Endothelial cell of umbilical vein (primary cell): ENCODE measurements at regions not wholly inside any gene's neighbourhood (a gene's known extent, or its start where the extent isn't known, plus 50 kb on each side); places are given as distances from the start of the nearest gene placed in this dataset.

Experiments used
- BruUV-seq: library from RNA; stranded (reverse); fragments of 400-500 nt; replicated peaks from 2 replicates; lab custom pipeline; 2021; lab: Mats Ljungman, UMichigan
- CTCF ChIA-PET: fragments of 300-600, 350-600 bp; sonication (Branson Sonifier 250); formaldehyde crosslinking; loops from one replicate; lab custom pipeline; 2021; ENCODE audit warnings: antibody characterized with exemption, inconsistent platforms; lab: Charles Lee
- POLR2A ChIA-PET: fragments of 300-600, 350-600 bp; sonication (Branson Sonifier 250); formaldehyde crosslinking; loops from one replicate; lab custom pipeline; 2021; ENCODE audit warnings: antibody characterized with exemption, inconsistent platforms; lab: Charles Lee
- DNase-seq: peaks from one replicate; pipeline ENCODE4 v3.0.0-alpha.2; 2011; ENCODE audit warnings: low read depth, low spot score
- FAIRE-seq: peaks from 2 replicates; lab custom pipeline; 2011; peaks lifted over from hg19 to GRCh38; lab: Jason Lieb, UNC
- H2AFZ ChIP-seq: 2 replicates; pipeline ENCODE4 v1.6.0; 2012; ENCODE audit warnings: low read depth, low read length, control low read depth, inconsistent platforms
- H3K27ac ChIP-seq: 2 replicates; pipeline ENCODE4 v1.5.1; 2011; ENCODE audit warnings: low read depth, mild to moderate bottlenecking, control low read depth, low read length, moderate library complexity; ENCODE audit not compliant: insufficient read depth
- H3K27me3 ChIP-seq, 2 experiments: 2 replicates each; pipeline versions ENCODE4 v1.6.0 to v1.6.1; 2011; ENCODE audit warnings: low read length in 2 of 2, mixed read lengths in 1 of 2; ENCODE audit not compliant: control insufficient read depth in 2 of 2, insufficient read depth in 2 of 2
- H3K36me3 ChIP-seq, 2 experiments: 2 replicates in 1 of 2; 3 replicates in 1 of 2; pipeline ENCODE4 v1.5.1; 2011; ENCODE audit warnings: low read length in 2 of 2, mild to moderate bottlenecking in 1 of 2, moderate library complexity in 1 of 2; ENCODE audit not compliant: control insufficient read depth in 2 of 2, insufficient read depth in 2 of 2; ENCODE audit errors: extremely low read depth in 1 of 2
- H3K4me1 ChIP-seq: 3 replicates; pipeline ENCODE4 v1.5.1; 2011; ENCODE audit warnings: mild to moderate bottlenecking, low read length; ENCODE audit not compliant: control insufficient read depth, insufficient read depth; ENCODE audit errors: extremely low read depth
- H3K4me2 ChIP-seq: 2 replicates; pipeline ENCODE4 v1.6.1; 2011; ENCODE audit warnings: low read length, control low read depth, mixed read lengths; ENCODE audit not compliant: insufficient read depth
- H3K4me3 ChIP-seq, 3 experiments: fragments of 200-600 bp in 1 of 3; sonication (generic), shearing (Covaris generic) in 1 of 3; replicated peaks in 1 of 3; 2 replicates each; pipeline ENCODE4 v1.5.1; 2011 to 2016; ENCODE audit warnings: control low read depth in 3 of 3, low read length in 3 of 3, mild to moderate bottlenecking in 2 of 3, inconsistent platforms in 1 of 3, low read depth in 1 of 3, moderate library complexity in 1 of 3; ENCODE audit not compliant: insufficient read depth in 1 of 3
- H3K79me2 ChIP-seq: 2 replicates; pipeline ENCODE4 v1.6.0; 2012; ENCODE audit warnings: low read length, inconsistent platforms; ENCODE audit not compliant: control insufficient read depth, insufficient read depth
- H3K9ac ChIP-seq: replicated peaks from 2 replicates; pipeline ENCODE3; 2011; ENCODE audit warnings: low read length, control low read depth; ENCODE audit not compliant: insufficient read depth; ENCODE audit errors: extremely low read depth
- H3K9me1 ChIP-seq: replicated peaks from 3 replicates; pipeline ENCODE4 v1.6.0; 2011; ENCODE audit warnings: mild to moderate bottlenecking, low read length; ENCODE audit not compliant: control insufficient read depth, insufficient read depth; ENCODE audit errors: extremely low read depth
- H3K9me3 ChIP-seq: replicated peaks from 2 replicates; pipeline ENCODE4 v1.5.1; 2012; ENCODE audit warnings: low read length, inconsistent platforms; ENCODE audit not compliant: control insufficient read depth, insufficient read depth
- H4K20me1 ChIP-seq: replicated peaks from 2 replicates; pipeline ENCODE3; 2011; ENCODE audit warnings: mild to moderate bottlenecking, low read length; ENCODE audit not compliant: control insufficient read depth, insufficient read depth; ENCODE audit errors: extremely low read depth
- CTCF ChIP-seq, 2 donors: IDR thresholded peaks; 1 replicate in 1 of 2; 2 replicates in 1 of 2; pipeline ENCODE4 v1.5.1; 2011; ENCODE audit warnings: low read length in 2 of 2, mild to moderate bottlenecking in 2 of 2, moderate library complexity in 2 of 2, control low read depth in 1 of 2, inconsistent platforms in 1 of 2, low read depth in 1 of 2; ENCODE audit not compliant: insufficient read depth in 1 of 2; ENCODE audit errors: extremely low read depth in 1 of 2
- EZH2 ChIP-seq: IDR thresholded peaks from 2 replicates; pipeline ENCODE4 v1.6.1; 2012; ENCODE audit warnings: borderline replicate concordance, low read depth, mild to moderate bottlenecking, moderate library complexity, low read length, inconsistent platforms; ENCODE audit not compliant: severe bottlenecking
- FOS ChIP-seq: IDR thresholded peaks from 2 replicates; pipeline ENCODE4 v1.6.1; 2011; ENCODE audit warnings: mild to moderate bottlenecking, low read length, moderate library complexity, borderline replicate concordance; ENCODE audit not compliant: insufficient read depth
- GATA2 ChIP-seq: IDR thresholded peaks from 2 replicates; pipeline ENCODE4 v1.7.0; 2011; ENCODE audit warnings: low read depth, mild to moderate bottlenecking, moderate library complexity, mixed read lengths, low read length; ENCODE audit not compliant: insufficient read length, insufficient read depth
- JUN ChIP-seq: IDR thresholded peaks from 2 replicates; pipeline ENCODE4 v1.6.1; 2011; ENCODE audit warnings: borderline replicate concordance, low read depth; ENCODE audit not compliant: insufficient read length, insufficient read depth
- MAX ChIP-seq: IDR thresholded peaks from 2 replicates; pipeline ENCODE4 v1.6.1; 2011; ENCODE audit not compliant: insufficient read depth, insufficient read length
- MYC ChIP-seq: IDR thresholded peaks from one replicate; pipeline ENCODE4 v1.6.1; 2011; ENCODE audit warnings: mild to moderate bottlenecking, low read depth, low read length
- POLR2A ChIP-seq: IDR thresholded peaks from 2 replicates; pipeline ENCODE4 v1.6.1; 2012; ENCODE audit warnings: low read depth, mild to moderate bottlenecking, control low read depth, low read length
- POLR2AphosphoS5 ChIP-seq: IDR thresholded peaks from 2 replicates; pipeline ENCODE4 v1.6.1; 2012; ENCODE audit warnings: low read depth, mild to moderate bottlenecking, control low read depth, low read length, moderate library complexity; ENCODE audit not compliant: insufficient read depth
- dilution Hi-C: fragments of 300-500 bp; cut with MboI; formaldehyde crosslinking; loops from one replicate; pipeline ENCODE4 v1.15.0; 2019; ENCODE audit warnings: low sequenced_read_pairs; ENCODE audit not compliant: extremely low pct_ligation_motif_present
- intact Hi-C: fragments of 100-400 bp; cut with micrococcal nuclease; formaldehyde crosslinking; loops from one replicate; pipeline ENCODE4 v1.10.0; 2022

- intact Hi-C loops (no loop called here), dilution Hi-C loops (no loop called here)
- no peaks in the 10 kb centered on the region for H3K9me3 ChIP-seq
- H3K27me3 ChIP-seq, result no peaks in the 10 kb centered on the region
- CTCF ChIA-PET, result interaction anchor here (1.1 to 1.2 kb wide), 2 partner anchors 15 to 84 kb away, joined by 3 read pairs; no protein-coding TSS in a partner anchor
- no peaks in the 10 kb centered on the region for H4K20me1 ChIP-seq
- FAIRE-seq, result no peak
- no TSS peak for BruUV-seq
- DNase-seq, result peak; percentile 4
- H3K36me3 ChIP-seq, result no peaks in the 10 kb centered on the region
- no peaks in the 10 kb centered on the region for H3K9me1 ChIP-seq
- no peak overlapping the region for H3K4me3 ChIP-seq
- no peak overlapping the region for H3K4me2 ChIP-seq
- POLR2A ChIA-PET, result no interaction called here
- H3K79me2 ChIP-seq, result no peaks in the 10 kb centered on the region
- no peak overlapping the region for H3K27ac ChIP-seq
- no peak overlapping the region for H2AFZ ChIP-seq
- TF ChIP-seq POLR2A, result no peak
- TF ChIP-seq CTCF (IDR thresholded peaks at IDR 0.05; ENCODE audit: extremely low read depth in 1 of 2, insufficient read depth in 1 of 2, low read depth in 1 of 2, low read length in 2 of 2), result no peak
- TF ChIP-seq FOS, result no peak
- no peak for TF ChIP-seq JUN
- no peak for TF ChIP-seq GATA2
- TF ChIP-seq POLR2AphosphoS5, result no peak
- no peak for TF ChIP-seq MYC
- TF ChIP-seq EZH2, result no peak
- no peak for TF ChIP-seq MAX
- H3K9ac ChIP-seq, result no peak overlapping the region
- no peaks in the 10 kb centered on the region for H3K4me1 ChIP-seq
Measured at GRCh38 chr4:99723612-99724011, 66.0 kb upstream of the C4orf54 start.
